ENCODE measurements at regions not wholly inside any gene's neighbourhood (a gene's known extent, or its start where the extent isn't known, plus 50 kb on each side); places are given as distances from the start of the nearest gene placed in this dataset.

DNA sequence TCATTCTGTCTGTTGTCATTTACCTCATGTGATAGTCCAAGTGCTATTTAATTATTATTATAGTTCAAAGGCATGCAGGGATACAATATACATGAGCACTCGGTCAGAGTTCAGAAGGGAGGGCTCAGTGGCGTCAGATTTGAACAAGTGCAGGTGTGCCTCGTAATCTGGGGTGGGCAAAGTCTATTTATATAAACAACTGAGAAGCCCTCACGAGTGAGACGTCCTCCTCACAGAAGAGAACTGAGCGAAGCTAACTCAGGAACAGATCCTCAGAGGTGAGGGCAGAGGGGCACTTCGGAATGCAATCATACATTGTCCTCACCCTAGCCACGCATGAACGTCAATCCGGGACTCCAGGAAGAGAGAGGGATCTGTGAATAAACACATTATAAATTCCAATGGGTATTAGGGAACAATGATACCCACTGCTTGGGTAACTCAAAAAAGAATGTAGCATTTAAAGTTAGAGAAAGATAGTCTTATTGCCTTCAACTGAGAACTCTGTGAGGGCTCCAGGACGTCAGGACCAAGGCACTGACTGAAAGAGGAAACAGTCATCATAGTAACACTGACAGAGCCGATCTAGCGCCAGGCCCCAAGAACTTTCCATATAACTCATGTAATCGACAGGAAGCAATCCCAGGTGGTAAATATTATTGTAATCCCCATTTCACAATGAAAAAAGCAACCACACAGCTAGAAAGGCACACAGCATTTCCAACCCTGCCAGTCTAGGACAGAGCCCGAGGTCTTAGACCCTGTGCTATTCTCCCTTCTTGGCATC lies 127.1 kb upstream of the B3GALT2 start:
- 81 to 86% methylated on average over 15 of the region's 15 CpGs for WGBS, 2 donors
- H3K9me3 ChIP-seq (ENCODE audit: control insufficient read depth in 4 of 4, insufficient read depth in 3 of 4, low read length in 3 of 4): peaks cover 0 to 9% (median 0%) of the 10 kb centered on the region in 4 donors
- no peaks in the 10 kb centered on the region for H3K36me3 ChIP-seq (ENCODE audit: control insufficient read depth in 4 of 4, insufficient read depth in 4 of 4, low read length in 4 of 4)
- H3K27ac ChIP-seq (ENCODE audit: low read depth in 1 of 2, low read length in 1 of 2): no peak overlapping the region
- H3K4me3 ChIP-seq: no peak overlapping the region
- H3K27me3 ChIP-seq (ENCODE audit: control insufficient read depth in 3 of 3, insufficient read depth in 3 of 3, low read length in 2 of 3): no peaks in the 10 kb centered on the region
- ATAC-seq (ENCODE audit: insufficient read depth, low FRiP score) (no peak), DNase-seq (no peak)
- no peak overlapping the region for H3K9ac ChIP-seq (ENCODE audit: insufficient read depth in 1 of 2, low read length in 2 of 2)
- no peaks in the 10 kb centered on the region for H3K4me1 ChIP-seq (ENCODE audit: control insufficient read depth in 5 of 5, insufficient read depth in 5 of 5, low read length in 5 of 5)
- TF ChIP-seq, protein P1, sequence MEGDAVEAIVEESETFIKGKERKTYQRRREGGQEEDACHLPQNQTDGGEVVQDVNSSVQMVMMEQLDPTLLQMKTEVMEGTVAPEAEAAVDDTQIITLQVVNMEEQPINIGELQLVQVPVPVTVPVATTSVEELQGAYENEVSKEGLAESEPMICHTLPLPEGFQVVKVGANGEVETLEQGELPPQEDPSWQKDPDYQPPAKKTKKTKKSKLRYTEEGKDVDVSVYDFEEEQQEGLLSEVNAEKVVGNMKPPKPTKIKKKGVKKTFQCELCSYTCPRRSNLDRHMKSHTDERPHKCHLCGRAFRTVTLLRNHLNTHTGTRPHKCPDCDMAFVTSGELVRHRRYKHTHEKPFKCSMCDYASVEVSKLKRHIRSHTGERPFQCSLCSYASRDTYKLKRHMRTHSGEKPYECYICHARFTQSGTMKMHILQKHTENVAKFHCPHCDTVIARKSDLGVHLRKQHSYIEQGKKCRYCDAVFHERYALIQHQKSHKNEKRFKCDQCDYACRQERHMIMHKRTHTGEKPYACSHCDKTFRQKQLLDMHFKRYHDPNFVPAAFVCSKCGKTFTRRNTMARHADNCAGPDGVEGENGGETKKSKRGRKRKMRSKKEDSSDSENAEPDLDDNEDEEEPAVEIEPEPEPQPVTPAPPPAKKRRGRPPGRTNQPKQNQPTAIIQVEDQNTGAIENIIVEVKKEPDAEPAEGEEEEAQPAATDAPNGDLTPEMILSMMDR (IDR thresholded peaks at IDR 0.05; ENCODE audit: control extremely low read depth, extremely low read depth): no peak

DNA sequence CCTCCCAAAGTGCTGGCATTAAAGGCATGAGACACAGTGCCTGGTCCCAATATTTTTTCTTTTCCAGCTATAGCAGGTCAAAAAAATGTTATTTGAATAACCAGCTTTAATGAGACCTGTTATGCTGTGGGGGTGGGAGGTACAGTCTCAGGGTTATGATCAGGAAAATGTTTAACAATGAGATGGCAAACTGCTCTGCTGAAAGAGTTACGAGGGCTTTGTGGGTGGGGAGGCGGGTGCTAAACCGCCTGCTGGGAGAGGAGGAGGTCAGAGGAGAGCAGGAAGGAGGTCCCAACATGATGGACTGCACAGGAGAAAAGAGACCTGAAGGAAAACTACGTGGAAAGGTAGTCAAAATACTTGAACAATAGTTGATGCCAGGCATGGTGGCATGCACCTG lies 126.0 kb upstream of the B3GALT2 start:
- TF ChIP-seq, protein P1 (IDR thresholded peaks at IDR 0.05; ENCODE audit: control extremely low read depth, extremely low read depth): no peak
- Histone ChIP-seq H3K9me3 (ENCODE audit: control insufficient read depth in 4 of 4, insufficient read depth in 3 of 4, low read length in 3 of 4) (peaks cover 0 to 4% (median 0%) of the 10 kb centered on the region in 4 donors), H3K9ac (ENCODE audit: insufficient read depth in 1 of 2, low read length in 2 of 2) (no peak overlapping the region), H3K4me3 (no peak overlapping the region), H3K27ac (ENCODE audit: low read depth in 1 of 2, low read length in 1 of 2) (no peak overlapping the region), H3K36me3 (ENCODE audit: control insufficient read depth in 4 of 4, insufficient read depth in 4 of 4, low read length in 4 of 4) (no peaks in the 10 kb centered on the region), H3K4me1 (ENCODE audit: control insufficient read depth in 5 of 5, insufficient read depth in 5 of 5, low read length in 5 of 5) (no peaks in the 10 kb centered on the region), H3K27me3 (ENCODE audit: control insufficient read depth in 3 of 3, insufficient read depth in 3 of 3, low read length in 2 of 3) (no peaks in the 10 kb centered on the region)
- DNase-seq (no peak), ATAC-seq (ENCODE audit: insufficient read depth, low FRiP score) (no peak)
- WGBS, 2 donors: 93 to 96% methylated on average over 4 of the region's 4 CpGs

DNA sequence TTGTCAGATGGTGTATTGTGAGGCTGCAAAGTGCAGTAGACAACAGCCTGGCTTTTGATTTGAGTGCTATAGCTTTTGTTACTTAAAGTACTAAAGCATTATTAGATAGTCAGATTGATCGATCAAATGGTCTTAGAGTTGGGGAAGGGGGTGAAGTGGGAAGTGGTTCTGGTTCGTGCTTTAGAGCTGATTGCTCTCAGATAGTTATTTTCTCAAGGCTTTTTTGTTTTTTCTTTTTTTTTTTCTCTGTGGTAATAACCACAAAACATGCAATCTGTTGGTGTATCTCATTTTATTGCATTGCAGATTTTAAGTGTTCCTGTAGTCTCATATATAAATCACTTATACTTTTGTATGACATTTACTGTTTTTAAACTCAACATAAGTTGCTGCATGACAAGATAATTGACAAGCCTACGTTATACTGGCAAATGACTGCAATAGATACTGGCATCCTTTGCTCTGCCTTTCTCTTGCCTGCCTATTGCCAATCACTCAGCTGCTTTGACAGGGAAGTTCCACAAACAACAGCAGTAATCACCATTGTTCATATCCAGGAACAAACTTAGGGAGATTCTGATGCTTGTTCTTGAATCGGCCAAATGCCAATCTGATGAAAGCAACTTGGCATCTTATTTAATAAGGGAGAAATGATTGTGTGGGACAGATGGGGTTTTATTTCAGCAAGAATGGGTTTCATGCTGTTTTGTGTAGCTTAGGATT lies 125.0 kb upstream of the B3GALT2 start:
- ATAC-seq (ENCODE audit: insufficient read depth, low FRiP score) (no peak), DNase-seq (no peak)
- 64 to 75% methylated on average over 4 of the region's 4 CpGs for WGBS, 2 donors
- Histone ChIP-seq H3K36me3 (ENCODE audit: control insufficient read depth in 4 of 4, insufficient read depth in 4 of 4, low read length in 4 of 4) (no peaks in the 10 kb centered on the region), H3K27me3 (ENCODE audit: control insufficient read depth in 3 of 3, insufficient read depth in 3 of 3, low read length in 2 of 3) (no peaks in the 10 kb centered on the region), H3K9me3 (ENCODE audit: control insufficient read depth in 4 of 4, insufficient read depth in 3 of 4, low read length in 3 of 4) (peaks cover 0 to 4% (median 0%) of the 10 kb centered on the region in 4 donors), H3K9ac (ENCODE audit: insufficient read depth in 1 of 2, low read length in 2 of 2) (no peak overlapping the region), H3K4me3 (no peak overlapping the region), H3K4me1 (ENCODE audit: control insufficient read depth in 5 of 5, insufficient read depth in 5 of 5, low read length in 5 of 5) (no peaks in the 10 kb centered on the region), H3K27ac (ENCODE audit: low read depth in 1 of 2, low read length in 1 of 2) (no peak overlapping the region)
- TF ChIP-seq, protein P1 (IDR thresholded peaks at IDR 0.05; ENCODE audit: control extremely low read depth, extremely low read depth): no peak

Data from lung (tissue), 11 donors.